ENCODE measurements at regions not wholly inside any gene's neighbourhood (a gene's known extent, or its start where the extent isn't known, plus 50 kb on each side); places are given as distances from the start of the nearest gene placed in this dataset.

DNA sequence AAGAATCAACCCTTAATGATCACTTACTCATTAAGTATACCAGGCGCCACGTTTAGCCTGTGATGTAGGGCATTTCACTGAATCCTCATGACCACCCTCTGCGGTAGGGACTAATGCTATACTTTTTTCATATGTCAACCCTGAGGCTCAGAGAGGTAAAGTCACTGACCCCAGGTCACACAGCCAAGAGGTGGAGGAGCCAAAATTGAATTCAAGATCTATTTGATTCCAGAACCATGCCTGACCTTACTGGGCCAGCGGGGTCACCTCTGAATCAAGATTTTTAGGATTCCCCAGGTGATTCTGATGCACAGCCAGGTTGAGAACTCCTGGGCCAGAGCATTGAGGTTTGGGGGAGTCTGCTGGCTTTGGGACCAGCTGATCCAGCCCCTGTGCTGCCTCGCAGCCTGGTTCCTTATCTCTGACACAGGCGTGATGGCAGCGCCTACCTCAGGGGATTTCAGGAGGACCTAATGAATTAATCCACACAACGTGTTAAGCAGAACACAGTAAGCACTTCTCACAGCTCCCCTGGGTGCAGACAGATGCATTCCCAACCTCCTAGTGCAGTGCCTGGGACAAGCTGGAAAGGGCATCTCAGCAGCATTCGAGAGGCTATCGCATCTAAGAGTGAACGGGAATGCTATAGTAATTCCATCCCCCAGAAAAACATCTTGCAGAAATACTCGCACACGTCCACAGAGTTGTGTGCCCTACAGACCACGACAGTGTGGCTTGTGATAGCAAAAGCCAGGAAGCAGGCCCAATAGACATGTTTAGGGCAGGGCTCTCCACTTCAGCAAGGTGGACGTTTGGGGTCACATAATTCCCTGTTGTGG, 101.4 kb upstream of the PTPN1 start:
- DNase-seq: no peak

DNA sequence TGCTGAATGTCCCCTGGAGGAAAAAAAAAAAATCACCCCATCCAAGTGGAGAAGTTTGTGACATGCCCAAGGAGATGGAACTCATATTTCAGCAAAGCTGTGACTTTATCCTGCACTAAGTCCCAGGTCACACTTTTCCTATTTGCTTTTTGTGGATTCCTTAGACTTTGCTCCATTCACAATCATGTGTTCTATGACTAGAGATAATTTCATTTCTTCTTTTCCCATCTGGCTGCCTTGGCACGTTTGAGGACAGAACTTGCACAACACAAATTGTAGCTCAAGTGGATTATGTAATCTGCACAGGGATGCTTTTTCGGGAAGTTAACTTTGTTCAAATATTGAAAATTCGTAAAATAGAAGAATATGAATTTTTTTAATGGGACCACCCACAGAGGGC, 100.7 kb upstream of the PTPN1 start:
- peak; percentile 85 to 90 for DNase-seq

DNA sequence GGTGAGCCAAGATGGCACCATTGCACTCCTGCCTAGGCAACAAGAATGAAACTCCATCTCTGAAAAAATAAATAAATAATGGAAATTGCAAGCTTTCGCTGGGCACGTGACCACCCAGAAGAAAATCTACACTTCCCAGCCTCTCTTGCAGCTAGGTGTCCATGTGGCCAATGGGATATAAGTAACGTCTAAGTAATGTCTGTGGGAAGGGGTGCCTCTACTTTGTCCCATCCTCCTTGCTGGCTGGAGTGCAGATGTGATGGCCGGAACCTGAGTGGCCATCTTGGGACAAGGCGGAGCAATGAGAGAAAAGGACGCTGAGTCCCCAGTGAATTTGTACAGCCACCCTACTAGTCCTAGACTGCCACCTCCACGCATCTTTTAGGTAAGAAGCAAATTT, 99.8 kb upstream of the PTPN1 start:
- DNase-seq: no peak

DNA sequence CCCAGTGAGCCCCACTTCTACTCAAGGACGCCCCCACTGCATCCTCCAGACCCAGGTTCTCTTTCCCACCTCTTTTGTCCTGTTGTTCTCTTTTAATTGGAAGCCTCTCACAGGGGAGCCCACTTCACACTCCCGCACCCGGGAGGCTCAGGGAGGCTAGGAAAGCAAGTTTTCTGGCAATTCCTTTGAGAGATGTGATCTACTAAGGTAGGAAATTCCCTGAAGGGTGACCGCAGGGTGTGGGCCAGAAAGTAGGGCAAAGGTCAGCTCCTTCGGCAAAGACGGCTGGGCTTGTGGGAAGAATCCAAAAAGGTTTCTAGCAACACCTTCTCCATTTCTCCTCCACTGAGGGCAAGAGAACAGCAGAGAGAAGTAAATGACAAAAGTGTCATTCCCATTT, 98.1 kb upstream of the PTPN1 start:
- no peak for DNase-seq

DNA sequence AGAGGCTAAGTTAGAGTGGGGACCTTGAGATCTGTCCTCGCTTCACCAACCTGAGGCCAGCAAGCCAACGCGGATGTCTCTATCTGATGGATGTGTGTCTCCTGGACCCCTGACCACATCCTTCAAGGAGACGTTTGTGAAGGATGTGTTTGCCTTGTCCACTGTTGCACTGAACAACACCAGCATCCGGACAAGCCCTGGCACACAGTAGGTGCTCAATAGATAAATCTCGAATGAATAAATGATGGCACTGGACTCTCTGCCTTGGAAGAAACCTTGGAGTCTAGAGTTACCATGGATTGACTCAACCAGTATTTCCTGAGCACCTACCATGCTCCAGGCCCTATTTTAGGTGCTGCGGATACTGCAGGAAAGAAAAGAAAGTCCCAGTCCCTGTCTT, 97.7 kb upstream of the PTPN1 start:
- no peak for DNase-seq

DNA sequence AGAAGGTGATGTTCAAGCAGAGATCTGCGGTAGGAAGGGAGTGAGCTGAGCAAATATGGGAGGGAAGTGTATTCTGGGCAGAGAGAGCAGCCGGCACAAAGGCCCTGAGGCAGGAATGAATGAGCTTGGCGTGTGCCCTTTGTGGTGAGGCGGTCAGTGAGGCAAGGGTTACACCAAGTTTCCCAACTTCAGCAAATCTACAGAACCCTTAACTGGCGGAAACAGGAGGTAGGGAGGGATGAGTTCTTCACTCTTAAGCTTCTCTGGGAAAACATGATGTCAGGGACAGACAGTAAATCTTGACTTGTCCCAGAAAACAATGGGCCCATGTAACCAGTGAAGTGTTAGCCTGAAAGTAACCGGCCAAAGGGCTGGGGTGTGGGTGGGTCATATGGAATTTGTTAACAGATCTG, 97.1 kb upstream of the PTPN1 start:
- peak; percentile 56 to 61 for DNase-seq

DNA sequence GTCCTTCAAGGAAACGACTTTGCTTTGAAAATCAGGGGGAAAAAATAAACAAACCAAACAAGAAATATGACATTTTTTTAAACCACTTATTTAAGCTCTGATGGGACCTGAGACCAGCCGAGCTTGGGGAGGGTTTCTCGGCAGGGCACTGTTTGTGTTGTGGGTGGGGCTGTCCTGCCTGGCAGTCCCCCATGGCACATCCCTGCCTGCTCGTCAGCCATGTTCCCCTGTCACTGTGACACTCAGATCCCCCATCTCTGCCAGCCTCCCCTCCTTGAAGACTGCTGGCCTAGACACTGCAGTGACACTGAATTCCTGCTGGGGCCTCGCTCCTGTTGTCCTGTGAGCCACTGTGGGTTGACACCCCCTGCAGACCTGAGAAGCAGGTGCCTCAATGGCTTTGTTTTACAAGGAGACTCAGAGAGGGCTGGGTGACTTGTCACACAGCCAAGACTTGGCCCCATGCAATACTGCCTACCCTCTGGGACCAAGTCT, 95.1 kb upstream of the PTPN1 start:
- DNase-seq: no peak

DNA sequence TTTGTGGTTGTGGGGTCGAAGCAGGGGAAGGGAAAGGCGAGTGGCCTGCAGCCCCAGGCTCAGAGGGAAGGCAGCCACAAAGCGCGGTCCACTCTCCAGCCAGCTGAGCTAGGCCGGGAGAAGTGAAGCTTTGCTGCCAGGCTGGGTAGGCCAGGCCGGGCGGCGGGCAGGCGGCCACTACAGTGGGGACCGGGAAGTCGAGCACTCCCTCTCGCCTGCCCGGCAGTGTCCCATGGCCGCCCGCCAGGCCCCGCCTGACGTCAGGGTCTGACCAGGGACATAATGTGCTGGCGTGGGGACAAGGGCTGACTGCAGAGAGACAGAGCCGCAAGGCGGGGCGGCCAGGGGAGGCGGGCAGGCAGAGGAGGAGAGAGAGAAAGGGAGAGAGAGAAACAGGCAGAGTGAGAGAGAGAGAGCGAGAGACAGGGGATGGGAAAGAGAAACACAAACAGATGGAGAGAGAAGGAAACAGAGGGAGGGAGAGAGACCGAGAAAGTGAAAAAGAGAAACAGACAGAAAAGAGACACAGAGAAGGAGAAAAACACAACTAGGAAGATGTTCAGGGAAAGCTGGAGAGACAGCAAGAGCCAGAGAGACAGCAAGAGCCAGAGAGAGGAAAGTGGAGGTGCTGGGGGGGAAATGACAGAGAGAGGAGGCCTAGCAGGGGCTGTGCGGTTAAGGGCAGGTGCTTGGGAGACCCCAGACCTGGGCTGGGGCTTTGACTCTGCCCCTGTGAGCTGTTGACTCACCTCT, 94.5 kb upstream of the PTPN1 start:
- no peak for DNase-seq

DNA sequence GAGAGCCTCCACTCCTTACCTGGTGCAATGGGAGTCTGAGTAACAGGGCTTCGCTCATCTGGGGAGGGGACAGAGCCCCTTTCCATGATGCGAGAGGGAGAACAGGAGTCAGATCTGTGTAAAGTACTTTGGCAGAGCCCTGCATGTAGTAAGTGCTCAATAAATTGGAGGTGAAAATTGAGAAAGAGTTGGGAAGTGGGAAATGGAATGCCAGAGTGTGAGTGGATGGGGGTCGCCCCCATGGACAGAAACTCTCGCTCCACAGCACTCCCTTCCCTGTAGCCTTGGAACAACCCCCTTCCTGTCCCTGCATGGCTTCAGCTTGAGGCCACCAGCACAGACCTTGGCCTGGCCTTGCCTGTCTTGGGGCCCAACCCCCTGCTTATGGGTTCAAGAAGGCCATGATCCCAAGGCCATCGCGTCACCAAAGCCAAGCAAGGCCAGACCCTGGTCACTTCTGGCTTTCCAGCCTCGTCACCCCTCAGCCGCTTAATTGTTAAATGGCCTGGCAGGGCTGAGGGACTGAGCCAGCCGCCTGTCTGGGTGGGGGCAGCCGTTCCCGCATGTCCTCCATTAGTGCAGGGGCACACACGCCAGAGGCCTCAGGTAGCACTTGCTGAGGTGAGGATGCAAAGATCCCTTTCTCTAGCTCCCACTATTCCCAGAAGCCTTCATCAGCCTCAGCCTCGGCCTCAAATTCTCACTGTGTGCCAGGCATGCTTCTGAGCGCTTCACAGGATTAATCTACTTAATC, 93.7 kb upstream of the PTPN1 start:
- no peak for DNase-seq

DNA sequence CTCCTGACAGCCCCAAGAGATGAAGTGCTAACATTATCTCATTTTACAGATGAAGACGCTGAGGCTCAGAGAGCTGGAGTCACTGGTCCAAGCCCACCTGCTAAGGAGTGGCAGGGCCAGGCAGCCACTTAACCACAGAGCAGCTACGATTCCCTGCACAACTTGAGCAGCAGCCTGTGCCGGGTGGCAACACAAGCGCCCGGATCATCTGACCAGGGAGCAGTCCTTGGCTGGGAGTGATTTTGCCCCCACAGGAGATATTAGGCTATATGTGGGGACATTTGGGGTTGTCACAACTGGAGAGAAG, 93.2 kb upstream of the PTPN1 start:
- no peak for DNase-seq

DNA sequence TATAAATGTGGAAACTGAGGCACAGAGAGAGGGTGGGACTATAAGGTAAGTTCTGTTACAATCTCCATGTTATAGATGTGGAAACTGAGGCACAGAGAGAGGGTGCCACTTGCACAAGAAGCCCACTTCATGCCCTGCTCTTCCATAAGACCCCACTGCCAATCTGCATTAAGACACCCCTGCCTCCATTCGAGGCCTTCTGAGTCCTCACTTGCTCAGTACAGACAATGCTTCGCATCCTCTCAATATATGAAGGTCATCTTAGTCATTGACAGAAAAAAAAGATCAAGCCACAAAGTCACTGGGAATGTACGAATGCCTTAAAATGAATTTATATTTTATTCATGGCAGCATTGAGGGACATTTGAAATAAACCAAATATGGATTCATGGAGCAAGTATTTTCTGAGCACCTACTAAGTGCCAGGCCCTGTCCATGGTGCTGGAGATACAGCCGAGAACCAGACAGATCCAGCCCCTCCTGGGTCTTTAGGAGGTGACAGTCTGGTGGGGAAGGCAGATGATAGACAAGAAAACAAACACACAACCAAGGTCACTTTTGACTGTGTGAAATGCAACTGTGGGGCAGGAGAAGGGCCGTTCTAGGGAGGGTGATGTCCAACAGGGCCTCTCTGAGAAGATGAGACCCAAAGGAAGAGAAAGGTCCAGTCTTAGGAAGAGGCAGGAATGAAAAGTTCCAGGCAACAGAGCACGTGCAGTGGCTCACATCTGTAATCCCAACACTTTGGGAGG, 92.5 kb upstream of the PTPN1 start:
- DNase-seq: no peak

DNA sequence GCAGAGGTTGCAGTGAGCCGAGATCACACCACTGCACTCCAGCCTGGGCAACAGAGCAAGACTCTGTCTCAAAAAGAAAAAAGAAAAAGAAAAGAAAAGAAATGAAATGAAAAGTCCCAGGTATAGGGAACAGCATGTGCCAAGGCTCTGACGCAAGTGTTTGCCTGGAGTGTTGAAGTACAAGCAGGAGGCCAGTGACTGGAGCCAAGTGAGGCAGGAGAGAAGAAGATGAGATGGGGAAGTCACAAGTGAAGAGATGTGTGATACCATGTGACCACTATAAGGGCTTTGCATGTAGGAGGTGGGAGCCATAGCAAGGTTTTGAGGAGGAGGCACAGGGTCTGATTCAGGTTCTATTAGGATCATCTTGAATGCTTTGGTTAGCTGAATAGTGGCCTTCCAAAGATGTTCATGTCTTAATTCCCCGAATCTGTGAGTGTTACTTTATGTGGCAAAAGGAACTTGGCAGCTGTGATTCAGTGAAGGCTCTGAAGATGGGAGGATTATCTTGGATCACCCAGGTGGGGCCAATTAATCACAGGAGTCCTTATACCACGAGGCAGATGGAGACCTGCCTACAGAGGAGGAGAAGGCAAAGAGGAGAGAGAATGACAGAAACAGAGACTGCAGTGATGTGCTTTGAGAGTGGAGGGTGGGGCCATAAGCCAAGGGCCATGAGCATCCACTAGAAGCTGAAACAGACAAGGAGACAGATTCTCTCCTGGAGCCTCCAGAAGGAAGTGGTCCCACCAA, 91.1 kb upstream of the PTPN1 start:
- no peak for DNase-seq

DNA sequence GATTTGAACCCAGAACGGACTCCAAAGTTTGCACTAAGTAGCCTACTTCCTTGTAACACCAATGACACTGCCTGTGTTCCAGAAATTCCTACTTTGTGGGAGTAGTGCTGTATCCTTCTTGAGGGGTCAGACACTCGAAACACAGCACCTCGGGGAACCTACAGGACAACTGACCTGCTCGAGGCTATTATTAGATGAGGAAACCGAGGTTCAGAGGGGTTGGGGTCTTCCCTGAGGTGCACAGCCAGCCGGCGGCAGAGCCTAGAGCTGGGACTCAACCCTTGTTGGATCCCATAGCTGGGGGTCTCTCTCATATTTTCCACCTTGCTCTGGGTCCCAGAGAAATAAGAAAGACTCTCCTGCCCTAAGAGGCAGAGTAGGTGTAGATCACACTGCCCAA, 89.8 kb upstream of the PTPN1 start:
- no peak for DNase-seq

DNA sequence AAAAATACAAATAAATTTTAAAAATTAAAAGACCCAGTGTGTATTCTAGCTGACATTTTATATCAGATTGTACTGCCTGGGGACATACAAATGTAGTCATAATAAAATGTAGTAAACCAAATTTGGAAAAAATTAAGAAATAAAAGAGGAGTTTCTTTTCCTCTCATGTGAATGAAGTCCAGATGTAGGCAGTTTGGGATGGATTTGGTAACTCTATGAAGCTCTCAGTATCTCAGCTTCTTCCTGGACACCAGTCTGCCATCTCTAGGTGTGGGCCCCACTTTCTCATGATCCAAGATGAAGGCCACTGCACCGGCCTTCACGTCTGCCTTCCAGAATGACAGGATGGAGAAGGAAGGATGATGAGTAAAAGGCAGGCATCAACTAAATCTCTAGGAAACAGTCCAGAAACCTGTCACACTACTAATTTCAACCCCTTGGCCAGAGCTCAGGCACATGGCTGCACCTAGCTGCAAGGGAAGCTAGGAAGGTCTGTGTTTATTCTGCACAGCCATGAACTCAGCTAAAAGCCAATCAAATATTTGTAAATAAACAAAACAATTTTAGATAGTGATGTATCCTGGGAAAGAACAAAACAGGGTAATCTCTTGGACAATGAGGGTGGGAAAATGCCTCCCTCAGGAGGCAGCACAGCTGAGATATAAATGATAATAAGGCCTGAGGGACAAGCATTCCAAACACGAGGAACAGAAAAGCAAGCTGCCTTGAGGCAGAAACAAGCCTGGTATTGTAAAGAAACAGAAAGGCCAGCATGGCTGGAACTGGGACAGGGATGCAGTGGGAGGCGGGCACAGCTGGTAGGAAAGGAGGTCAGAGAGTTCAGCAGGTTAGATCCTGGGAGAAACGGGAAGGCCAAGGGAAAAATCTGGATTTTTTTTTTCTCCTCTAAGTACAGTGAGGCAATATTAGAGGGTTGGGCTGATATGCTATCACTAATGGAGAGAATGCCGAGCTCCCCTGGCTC, 88.5 kb upstream of the PTPN1 start:
- no peak for DNase-seq

DNA sequence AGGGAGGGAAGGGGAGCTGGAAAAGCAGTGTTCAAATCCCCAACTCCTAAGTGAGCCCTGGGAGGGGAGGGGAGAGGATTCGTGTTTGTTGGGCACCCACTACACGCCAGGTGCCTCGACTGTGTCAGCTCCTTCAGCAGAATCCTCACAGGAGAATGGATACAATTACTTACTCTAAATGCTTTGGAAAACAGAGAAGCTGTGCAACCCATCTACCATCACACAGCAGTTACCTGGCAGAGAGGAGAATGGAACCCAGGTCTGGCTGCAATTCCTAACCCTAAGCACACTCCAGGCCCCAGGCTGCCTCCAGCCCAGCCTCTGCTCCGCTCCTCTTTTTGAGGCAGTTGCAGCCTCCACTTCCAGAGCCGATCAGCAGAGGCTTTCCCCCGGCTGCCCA, 86.4 kb upstream of the PTPN1 start:
- DNase-seq: no peak

DNA sequence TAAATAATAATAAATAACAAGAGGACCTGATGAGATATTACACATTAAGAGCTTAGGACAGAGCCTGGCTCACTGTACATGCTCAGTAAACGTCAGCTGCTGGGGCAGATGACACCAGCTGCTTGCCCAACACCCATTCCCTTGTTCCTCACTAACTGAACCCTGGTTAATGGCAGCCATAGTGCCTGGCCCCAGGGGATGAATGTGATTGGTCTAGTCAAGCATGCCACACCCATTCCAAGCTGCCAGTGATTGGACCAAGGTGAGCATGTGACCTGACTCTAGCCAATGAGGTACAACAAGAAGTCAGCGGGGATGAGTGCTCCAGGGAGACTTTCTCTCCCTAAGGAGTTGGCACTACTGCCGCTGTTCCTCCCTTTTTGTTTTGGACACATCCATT, 85.1 kb upstream of the PTPN1 start:
- DNase-seq: peak; percentile 63 to 75

DNA sequence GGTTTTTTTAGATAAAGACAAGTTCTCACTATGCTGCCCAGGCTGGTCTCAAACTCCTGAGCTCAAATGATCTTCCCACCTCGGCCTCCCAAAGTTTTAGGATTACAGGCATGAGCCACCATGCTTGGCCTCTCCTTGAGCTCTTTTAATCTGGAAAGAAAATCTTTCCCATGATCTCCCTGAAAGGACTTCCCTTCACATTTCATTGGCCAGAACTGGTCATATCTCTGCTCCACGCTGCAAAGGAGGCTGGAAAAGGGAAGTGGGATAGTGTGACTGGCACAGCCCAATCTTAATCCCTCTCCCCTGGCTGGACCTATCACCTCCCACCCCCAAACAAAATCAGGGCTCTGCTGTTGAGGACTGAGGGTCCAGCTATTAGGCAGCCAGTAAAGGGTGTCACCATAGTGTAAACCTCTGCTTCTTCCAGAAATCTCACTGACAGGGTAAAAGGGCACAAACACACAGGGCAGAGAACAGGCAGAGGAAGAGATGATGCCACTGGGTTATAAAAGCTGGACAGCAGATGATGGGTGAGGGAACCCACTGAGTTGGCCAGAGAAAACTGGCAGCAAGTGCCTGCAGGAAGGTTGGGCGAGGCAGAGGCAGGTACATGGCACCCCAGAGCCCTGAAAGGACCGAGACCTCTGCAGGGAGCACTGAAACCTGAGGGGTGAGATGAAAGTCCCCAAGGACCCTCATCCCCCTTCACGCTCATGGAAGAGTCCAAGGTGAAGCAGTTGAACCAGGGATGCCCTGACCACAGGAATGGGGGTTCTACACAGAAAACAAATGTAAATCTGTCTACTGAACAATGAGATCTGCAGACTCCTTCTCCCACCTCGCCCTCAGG, 83.1 kb upstream of the PTPN1 start:
- peak; percentile 44 to 56 for DNase-seq

DNA sequence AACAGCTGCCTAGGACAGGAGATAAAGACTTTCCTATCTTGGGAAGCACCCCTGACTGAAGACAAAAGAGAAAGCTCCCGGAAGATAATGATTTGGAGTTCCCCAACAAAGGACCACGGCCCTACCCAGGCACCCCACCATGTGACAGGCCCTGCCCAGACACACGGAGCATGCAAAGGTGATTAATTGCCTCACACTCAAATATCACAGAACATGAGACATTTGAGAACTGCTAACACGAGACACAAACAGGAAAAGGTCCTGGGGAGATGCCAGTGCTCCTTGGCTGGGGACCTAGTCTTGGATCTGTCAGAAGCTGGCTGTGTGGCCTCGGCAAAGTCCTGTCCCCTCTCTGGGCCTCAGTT, 82.5 kb upstream of the PTPN1 start:
- DNase-seq: no peak

DNA sequence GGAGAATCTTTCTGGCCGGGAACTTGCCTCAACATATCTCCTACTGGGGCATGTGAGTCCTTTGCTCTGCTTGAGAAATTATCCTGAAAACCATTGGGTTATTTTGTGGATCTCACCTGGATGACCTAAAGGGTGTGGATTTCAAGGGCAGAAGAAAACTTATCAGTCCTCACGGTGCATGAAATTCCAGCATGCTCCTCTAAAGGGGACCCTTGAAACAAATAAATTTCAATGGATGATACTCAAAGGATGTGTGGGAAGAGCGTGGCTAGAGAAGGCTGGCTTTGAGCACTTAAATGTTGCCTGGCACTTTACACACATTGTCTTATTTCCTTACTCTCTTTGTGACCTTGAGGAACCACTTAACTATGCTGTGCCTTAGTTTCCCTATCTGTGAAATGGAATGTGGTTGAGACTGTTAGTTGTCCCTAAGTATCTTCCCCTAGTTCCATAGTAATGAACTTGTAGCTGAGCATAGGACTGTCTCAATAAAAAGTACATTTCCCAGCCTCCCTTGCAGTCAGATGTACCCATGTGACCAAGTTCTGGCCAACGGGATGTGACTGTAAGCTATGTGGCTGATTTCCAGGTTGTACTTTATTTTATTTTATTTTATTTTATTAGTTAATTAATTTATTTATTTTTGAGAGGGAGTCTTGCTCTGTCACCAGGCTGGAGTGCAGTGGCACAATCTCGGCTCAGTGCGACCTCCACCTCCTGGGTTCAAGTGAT, 81.9 kb upstream of the PTPN1 start:
- DNase-seq: no peak

All from inflammatory macrophage (primary cell).